ENCODE measurements at regions not wholly inside any gene's neighbourhood (a gene's known extent, or its start where the extent isn't known, plus 50 kb on each side); places are given as distances from the start of the nearest gene placed in this dataset.

DNA sequence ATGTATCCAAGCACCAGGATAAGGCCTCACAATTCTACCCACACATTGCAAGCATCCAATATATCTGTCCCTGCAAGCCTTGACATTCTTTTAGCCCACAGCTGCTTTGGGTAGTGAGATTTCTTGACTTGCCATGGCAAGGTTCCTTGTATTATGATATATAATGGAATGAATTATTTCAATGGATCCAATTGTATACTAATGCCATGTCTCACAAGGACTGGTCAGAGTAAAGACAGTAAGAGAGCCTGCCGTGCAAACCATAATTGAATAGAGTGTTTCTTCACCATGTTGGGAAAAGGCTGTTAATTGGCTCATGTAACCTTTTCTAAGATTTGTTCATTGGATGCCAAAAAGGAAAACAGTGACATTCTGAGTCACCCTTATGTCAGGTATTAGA is 64.3 kb upstream of the RBBP8 start (continued):
- TF ChIP-seq ELF4 (CRISPR knock-in tag; IDR thresholded peaks at IDR 0.05; ENCODE audit: low read depth) (no peak), GRHL2 (CRISPR knock-in tag; IDR thresholded peaks at IDR 0.05; ENCODE audit: insufficient replicate concordance, severe bottlenecking) (no peak), ZNF396 (CRISPR knock-in tag; IDR thresholded peaks at IDR 0.05; ENCODE audit: borderline replicate concordance) (no peak), EMX1 (CRISPR knock-in tag; IDR thresholded peaks at IDR 0.05) (no peak), ZNF232 (CRISPR knock-in tag; IDR thresholded peaks at IDR 0.05) (no peak), MYBL2 (CRISPR knock-in tag; IDR thresholded peaks at IDR 0.05) (no peak)
- TF ChIP-seq, protein P1, sequence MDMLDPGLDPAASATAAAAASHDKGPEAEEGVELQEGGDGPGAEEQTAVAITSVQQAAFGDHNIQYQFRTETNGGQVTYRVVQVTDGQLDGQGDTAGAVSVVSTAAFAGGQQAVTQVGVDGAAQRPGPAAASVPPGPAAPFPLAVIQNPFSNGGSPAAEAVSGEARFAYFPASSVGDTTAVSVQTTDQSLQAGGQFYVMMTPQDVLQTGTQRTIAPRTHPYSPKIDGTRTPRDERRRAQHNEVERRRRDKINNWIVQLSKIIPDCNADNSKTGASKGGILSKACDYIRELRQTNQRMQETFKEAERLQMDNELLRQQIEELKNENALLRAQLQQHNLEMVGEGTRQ (CRISPR knock-in tag; IDR thresholded peaks at IDR 0.05) = no peak
- TF ChIP-seq, protein P2, sequence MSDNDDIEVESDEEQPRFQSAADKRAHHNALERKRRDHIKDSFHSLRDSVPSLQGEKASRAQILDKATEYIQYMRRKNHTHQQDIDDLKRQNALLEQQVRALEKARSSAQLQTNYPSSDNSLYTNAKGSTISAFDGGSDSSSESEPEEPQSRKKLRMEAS (CRISPR knock-in tag; IDR thresholded peaks at IDR 0.05) = no peak

DNA sequence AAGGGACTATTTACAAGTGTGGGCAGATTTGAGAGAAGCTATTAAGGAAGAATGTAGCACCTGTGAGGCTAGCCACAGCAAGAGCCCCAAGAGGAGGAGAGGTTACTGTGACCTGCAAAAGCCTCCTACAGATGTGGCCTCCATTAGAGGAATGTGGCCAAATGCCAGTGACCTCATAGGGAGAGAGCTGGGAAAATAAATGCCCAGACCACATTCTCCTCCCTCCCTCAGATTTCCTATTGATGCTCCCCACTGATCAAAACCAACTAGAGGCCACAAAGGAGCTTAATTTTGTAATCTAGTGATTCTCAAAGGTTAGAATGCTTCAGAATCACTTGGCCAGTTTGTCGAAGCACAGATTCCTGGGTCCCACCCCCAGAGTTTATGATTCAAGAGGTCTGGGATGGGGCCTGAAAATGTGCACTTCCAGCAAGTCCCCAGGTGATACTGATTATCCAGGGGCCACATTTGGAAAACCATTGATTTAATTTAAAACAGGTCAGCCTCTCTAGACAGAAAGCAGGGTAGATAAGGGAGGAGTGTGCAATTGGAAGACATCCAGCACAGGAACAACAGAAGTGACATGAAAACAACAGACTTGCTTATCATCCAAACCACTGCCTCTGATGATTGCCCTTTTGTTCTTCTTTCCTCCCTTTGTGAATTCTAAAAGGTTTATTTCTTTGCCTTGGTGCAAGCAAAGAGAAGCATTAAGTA is 61.2 kb upstream of the RBBP8 start:
- Mint-ChIP-seq H3K4me3 (no peak overlapping the region), H3K27me3 (ENCODE audit: low read depth) (no peaks in the 10 kb centered on the region), H3K36me3 (no peaks in the 10 kb centered on the region), H3K9me3 (no peaks in the 10 kb centered on the region), H3K27ac (no peak overlapping the region), H3K4me1 (peaks cover 2% of the 10 kb centered on the region; the same call in 1 of the 2 replicates)
- POLR2A ChIA-PET = no interaction called here
- no peak for DNase-seq (ENCODE audit: low spot score)
- TF ChIP-seq, protein P3, sequence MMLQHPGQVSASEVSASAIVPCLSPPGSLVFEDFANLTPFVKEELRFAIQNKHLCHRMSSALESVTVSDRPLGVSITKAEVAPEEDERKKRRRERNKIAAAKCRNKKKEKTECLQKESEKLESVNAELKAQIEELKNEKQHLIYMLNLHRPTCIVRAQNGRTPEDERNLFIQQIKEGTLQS (CRISPR knock-in tag; conservative IDR thresholded peaks at IDR 0.05) = no peak
- TF ChIP-seq, protein P4, sequence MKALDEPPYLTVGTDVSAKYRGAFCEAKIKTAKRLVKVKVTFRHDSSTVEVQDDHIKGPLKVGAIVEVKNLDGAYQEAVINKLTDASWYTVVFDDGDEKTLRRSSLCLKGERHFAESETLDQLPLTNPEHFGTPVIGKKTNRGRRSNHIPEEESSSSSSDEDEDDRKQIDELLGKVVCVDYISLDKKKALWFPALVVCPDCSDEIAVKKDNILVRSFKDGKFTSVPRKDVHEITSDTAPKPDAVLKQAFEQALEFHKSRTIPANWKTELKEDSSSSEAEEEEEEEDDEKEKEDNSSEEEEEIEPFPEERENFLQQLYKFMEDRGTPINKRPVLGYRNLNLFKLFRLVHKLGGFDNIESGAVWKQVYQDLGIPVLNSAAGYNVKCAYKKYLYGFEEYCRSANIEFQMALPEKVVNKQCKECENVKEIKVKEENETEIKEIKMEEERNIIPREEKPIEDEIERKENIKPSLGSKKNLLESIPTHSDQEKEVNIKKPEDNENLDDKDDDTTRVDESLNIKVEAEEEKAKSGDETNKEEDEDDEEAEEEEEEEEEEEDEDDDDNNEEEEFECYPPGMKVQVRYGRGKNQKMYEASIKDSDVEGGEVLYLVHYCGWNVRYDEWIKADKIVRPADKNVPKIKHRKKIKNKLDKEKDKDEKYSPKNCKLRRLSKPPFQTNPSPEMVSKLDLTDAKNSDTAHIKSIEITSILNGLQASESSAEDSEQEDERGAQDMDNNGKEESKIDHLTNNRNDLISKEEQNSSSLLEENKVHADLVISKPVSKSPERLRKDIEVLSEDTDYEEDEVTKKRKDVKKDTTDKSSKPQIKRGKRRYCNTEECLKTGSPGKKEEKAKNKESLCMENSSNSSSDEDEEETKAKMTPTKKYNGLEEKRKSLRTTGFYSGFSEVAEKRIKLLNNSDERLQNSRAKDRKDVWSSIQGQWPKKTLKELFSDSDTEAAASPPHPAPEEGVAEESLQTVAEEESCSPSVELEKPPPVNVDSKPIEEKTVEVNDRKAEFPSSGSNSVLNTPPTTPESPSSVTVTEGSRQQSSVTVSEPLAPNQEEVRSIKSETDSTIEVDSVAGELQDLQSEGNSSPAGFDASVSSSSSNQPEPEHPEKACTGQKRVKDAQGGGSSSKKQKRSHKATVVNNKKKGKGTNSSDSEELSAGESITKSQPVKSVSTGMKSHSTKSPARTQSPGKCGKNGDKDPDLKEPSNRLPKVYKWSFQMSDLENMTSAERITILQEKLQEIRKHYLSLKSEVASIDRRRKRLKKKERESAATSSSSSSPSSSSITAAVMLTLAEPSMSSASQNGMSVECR (CRISPR knock-in tag; IDR thresholded peaks at IDR 0.05; ENCODE audit: borderline replicate concordance) = no peak
- TF ChIP-seq MXD4 (CRISPR knock-in tag; IDR thresholded peaks at IDR 0.05; ENCODE audit: borderline replicate concordance) = no peak
- TF ChIP-seq, protein P5, sequence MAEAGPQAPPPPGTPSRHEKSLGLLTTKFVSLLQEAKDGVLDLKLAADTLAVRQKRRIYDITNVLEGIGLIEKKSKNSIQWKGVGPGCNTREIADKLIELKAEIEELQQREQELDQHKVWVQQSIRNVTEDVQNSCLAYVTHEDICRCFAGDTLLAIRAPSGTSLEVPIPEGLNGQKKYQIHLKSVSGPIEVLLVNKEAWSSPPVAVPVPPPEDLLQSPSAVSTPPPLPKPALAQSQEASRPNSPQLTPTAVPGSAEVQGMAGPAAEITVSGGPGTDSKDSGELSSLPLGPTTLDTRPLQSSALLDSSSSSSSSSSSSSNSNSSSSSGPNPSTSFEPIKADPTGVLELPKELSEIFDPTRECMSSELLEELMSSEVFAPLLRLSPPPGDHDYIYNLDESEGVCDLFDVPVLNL (CRISPR knock-in tag; IDR thresholded peaks at IDR 0.05; ENCODE audit: borderline replicate concordance, low read depth) = no peak
- TF ChIP-seq, protein P6, sequence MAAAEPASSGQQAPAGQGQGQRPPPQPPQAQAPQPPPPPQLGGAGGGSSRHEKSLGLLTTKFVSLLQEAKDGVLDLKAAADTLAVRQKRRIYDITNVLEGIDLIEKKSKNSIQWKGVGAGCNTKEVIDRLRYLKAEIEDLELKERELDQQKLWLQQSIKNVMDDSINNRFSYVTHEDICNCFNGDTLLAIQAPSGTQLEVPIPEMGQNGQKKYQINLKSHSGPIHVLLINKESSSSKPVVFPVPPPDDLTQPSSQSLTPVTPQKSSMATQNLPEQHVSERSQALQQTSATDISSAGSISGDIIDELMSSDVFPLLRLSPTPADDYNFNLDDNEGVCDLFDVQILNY (CRISPR knock-in tag; IDR thresholded peaks at IDR 0.05) = no peak
- no peak for TF ChIP-seq TCF7 (CRISPR knock-in tag; IDR thresholded peaks at IDR 0.05; ENCODE audit: low read depth)
- TF ChIP-seq ZNF138 (CRISPR knock-in tag; conservative IDR thresholded peaks at IDR 0.05) = no peak
- TF ChIP-seq FOXJ3 (CRISPR knock-in tag; IDR thresholded peaks at IDR 0.05; ENCODE audit: borderline replicate concordance) = no peak
- no peak for TF ChIP-seq RELA (CRISPR knock-in tag; IDR thresholded peaks at IDR 0.05; ENCODE audit: borderline replicate concordance)
- TF ChIP-seq, protein P7, sequence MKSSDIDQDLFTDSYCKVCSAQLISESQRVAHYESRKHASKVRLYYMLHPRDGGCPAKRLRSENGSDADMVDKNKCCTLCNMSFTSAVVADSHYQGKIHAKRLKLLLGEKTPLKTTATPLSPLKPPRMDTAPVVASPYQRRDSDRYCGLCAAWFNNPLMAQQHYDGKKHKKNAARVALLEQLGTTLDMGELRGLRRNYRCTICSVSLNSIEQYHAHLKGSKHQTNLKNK (CRISPR knock-in tag; IDR thresholded peaks at IDR 0.05) = no peak
- no peak for TF ChIP-seq IRF2 (CRISPR knock-in tag; IDR thresholded peaks at IDR 0.05; ENCODE audit: borderline replicate concordance, low read depth)
- TF ChIP-seq SP1 (CRISPR knock-in tag; conservative IDR thresholded peaks at IDR 0.05) = no peak
- TF ChIP-seq ATF1 (CRISPR knock-in tag; IDR thresholded peaks at IDR 0.05) = no peak
- TF ChIP-seq ZNF232 (CRISPR knock-in tag; IDR thresholded peaks at IDR 0.05) = no peak
- TF ChIP-seq, protein P8, sequence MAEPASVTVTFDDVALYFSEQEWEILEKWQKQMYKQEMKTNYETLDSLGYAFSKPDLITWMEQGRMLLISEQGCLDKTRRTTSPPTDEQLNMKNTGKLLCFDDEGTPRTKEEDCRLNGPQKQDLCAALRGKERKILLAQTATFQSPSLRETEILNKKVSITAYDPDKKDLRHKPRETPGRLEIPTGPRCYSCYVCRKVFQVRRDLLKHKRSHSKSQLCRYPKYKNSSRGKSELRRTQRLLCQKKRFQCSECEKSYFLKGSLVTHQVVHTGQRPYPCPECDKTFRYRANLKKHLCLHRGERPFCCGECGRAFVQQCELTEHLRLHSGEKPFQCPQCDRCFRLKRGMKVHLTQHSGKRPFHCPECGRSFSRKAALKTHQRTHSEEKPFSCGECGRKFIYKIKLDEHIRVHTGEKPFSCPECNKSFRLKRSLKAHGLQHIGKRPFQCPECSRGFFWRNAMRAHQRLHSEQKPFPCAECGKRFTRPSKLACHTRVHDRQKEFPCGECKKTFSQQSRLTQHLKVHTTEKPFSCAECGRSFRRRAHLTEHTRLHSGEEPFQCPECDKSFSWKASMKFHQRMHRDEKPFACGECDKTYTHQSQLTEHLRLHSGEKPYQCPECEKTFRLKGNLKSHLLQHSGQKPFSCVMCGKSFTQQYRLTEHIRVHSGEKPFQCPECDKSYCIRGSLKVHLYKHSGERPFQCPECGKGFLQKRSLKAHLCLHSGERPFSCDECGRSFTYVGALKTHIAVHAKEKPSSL (CRISPR knock-in tag; conservative IDR thresholded peaks at IDR 0.05) = no peak
- TF ChIP-seq, protein P9, sequence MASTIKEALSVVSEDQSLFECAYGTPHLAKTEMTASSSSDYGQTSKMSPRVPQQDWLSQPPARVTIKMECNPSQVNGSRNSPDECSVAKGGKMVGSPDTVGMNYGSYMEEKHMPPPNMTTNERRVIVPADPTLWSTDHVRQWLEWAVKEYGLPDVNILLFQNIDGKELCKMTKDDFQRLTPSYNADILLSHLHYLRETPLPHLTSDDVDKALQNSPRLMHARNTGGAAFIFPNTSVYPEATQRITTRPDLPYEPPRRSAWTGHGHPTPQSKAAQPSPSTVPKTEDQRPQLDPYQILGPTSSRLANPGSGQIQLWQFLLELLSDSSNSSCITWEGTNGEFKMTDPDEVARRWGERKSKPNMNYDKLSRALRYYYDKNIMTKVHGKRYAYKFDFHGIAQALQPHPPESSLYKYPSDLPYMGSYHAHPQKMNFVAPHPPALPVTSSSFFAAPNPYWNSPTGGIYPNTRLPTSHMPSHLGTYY (CRISPR knock-in tag; IDR thresholded peaks at IDR 0.05) = no peak
- CTCF ChIA-PET = no interaction called here
- peak; percentile 67 for ATAC-seq

Data from WTC11 (cell line).